HCT116 (cell line): ENCODE measurements at regions not wholly inside any gene's neighbourhood (a gene's known extent, or its start where the extent isn't known, plus 50 kb on each side); places are given as distances from the start of the nearest gene placed in this dataset.

Source experiments
- ATAC-seq: fragments of 200-7000 bp; cut with Tn5 transposase; 2 replicates; pipeline ENCODE4 v1.9.1; 2020; ENCODE audit warnings: mild to moderate bottlenecking, moderate library complexity
- BruUV-seq: library from RNA; stranded (reverse); fragments of 400-500 nt; replicated peaks from 2 replicates; lab custom pipeline; 2021; lab: Mats Ljungman, UMichigan
- CTCF ChIA-PET: fragments of 300-600 bp; sonication (Branson Sonifier 250); formaldehyde crosslinking; loops from one replicate; lab custom pipeline; 2021; ENCODE audit warnings: antibody characterized with exemption; lab: Charles Lee
- POLR2A ChIA-PET: fragments of 300-600, 350-600 bp; sonication (Branson Sonifier 250); formaldehyde crosslinking; loops from one replicate; lab custom pipeline; 2021; ENCODE audit warnings: antibody characterized with exemption; lab: Charles Lee
- RAD21 ChIA-PET, 2 experiments: fragments of 300-600 bp; sonication (Branson Sonifier 250); formaldehyde crosslinking; loops; one replicate each; lab custom pipeline; 2023; ENCODE audit warnings: low total read pairs in 2 of 2; ENCODE audit not compliant: uncharacterized antibody in 2 of 2, unreplicated experiment in 2 of 2, low non-redundant PET in 1 of 2; lab: Charles Lee
- DNase-seq: peaks from one replicate; pipeline ENCODE4 v3.0.0-alpha.2; 2010; ENCODE audit warnings: low read depth, low spot score
- H2AFZ ChIP-seq: fragments of 200-600 bp; shearing (Covaris generic), sonication (generic); 2 replicates; pipeline ENCODE4 v1.6.1; 2017; ENCODE audit warnings: low read depth, mixed run types, mixed read lengths, antibody characterized with exemption, low read length; ENCODE audit not compliant: poor library complexity, severe bottlenecking
- H3K27ac ChIP-seq: 2 replicates; pipeline ENCODE4 v1.5.1; 2012; ENCODE audit warnings: low read depth, low read length
- H3K27me3 ChIP-seq: fragments of 200-600 bp; sonication (generic); 2 replicates; pipeline ENCODE4 v1.6.1; 2016; ENCODE audit warnings: mixed run types, low read length, mixed read lengths; ENCODE audit not compliant: insufficient read depth
- H3K36me3 ChIP-seq, 2 experiments: fragments of 200-500 bp in 1 of 2; fragments of 200-600 bp in 1 of 2; sonication (Bioruptor generic) in 1 of 2; sonication (generic) in 1 of 2; 2 replicates each; pipeline versions ENCODE4 v1.5.1 to v1.6.1; 2014 to 2016; ENCODE audit warnings: low read length in 2 of 2, inconsistent platforms in 1 of 2, mixed read lengths in 1 of 2, mixed run types in 1 of 2; ENCODE audit not compliant: insufficient read depth in 2 of 2, control insufficient read depth in 1 of 2
- H3K4me1 ChIP-seq, 2 experiments: fragments of 200-600 bp in 1 of 2; sonication (generic) in 1 of 2; 2 replicates each; pipeline versions ENCODE4 v1.5.1 to v1.6.1; 2012 to 2017; ENCODE audit warnings: low read length in 2 of 2, inconsistent platforms in 1 of 2, mild to moderate bottlenecking in 1 of 2, mixed read lengths in 1 of 2, mixed run types in 1 of 2, moderate library complexity in 1 of 2; ENCODE audit not compliant: insufficient read depth in 2 of 2, control insufficient read depth in 1 of 2
- H3K4me2 ChIP-seq: fragments of 200-600 bp; sonication (generic); 2 replicates; pipeline ENCODE4 v1.6.1; 2017; ENCODE audit warnings: mixed run types, low read length, mixed read lengths
- H3K4me3 ChIP-seq, 2 experiments: fragments of 200-600 bp in 1 of 2; sonication (generic) in 1 of 2; replicated peaks in 1 of 2; 2 replicates each; pipeline ENCODE4 v1.5.1; 2011 to 2016; ENCODE audit warnings: low read length in 2 of 2, control low read depth in 1 of 2, low read depth in 1 of 2, mild to moderate bottlenecking in 1 of 2, mixed read lengths in 1 of 2, mixed run types in 1 of 2
- H3K79me2 ChIP-seq: fragments of 200-600 bp; sonication (generic); 2 replicates; pipeline ENCODE4 v1.6.1; 2017; ENCODE audit warnings: mild to moderate bottlenecking, mixed run types, low read length, moderate library complexity, mixed read lengths; ENCODE audit not compliant: insufficient read depth
- H3K9ac ChIP-seq: fragments of 200-600 bp; sonication (generic); 2 replicates; pipeline ENCODE4 v1.6.1; 2016; ENCODE audit warnings: low read length, mixed read lengths
- H3K9me2 ChIP-seq: fragments of 200-600 bp; sonication (generic), shearing (Covaris generic); 2 replicates; pipeline ENCODE4 v1.6.1; 2017; ENCODE audit warnings: mixed run types, mild to moderate bottlenecking, moderate library complexity; ENCODE audit not compliant: insufficient read depth
- H3K9me3 ChIP-seq, 2 experiments: fragments of 200-500 bp in 1 of 2; fragments of 200-600 bp in 1 of 2; sonication (Bioruptor generic) in 1 of 2; sonication (generic) in 1 of 2; 2 replicates each; pipeline ENCODE4 v1.6.1; 2014 to 2017; ENCODE audit warnings: low read length in 2 of 2, mixed read lengths in 2 of 2, inconsistent platforms in 1 of 2, low read depth in 1 of 2, mild to moderate bottlenecking in 1 of 2, mixed run types in 1 of 2, moderate library complexity in 1 of 2; ENCODE audit not compliant: control insufficient read depth in 1 of 2, insufficient read depth in 1 of 2
- H4K20me1 ChIP-seq: fragments of 200-600 bp; sonication (generic), shearing (Covaris generic); 2 replicates; pipeline ENCODE4 v1.6.1; 2017; ENCODE audit warnings: mixed run types, mild to moderate bottlenecking, moderate library complexity; ENCODE audit not compliant: insufficient read depth
- ATF3 ChIP-seq: IDR thresholded peaks from 2 replicates; pipeline ENCODE4 v1.6.1; 2012
- CBX3 ChIP-seq: IDR thresholded peaks from 2 replicates; pipeline ENCODE4 v1.6.1; 2012; ENCODE audit warnings: low read depth
- CEBPB ChIP-seq: IDR thresholded peaks from 2 replicates; pipeline ENCODE4 v1.6.1; 2012; ENCODE audit warnings: low read depth
- CTCF ChIP-seq, 3 experiments: fragments of 200-600 bp in 1 of 3; sonication (generic) in 1 of 3; IDR thresholded peaks in 2 of 3; conservative IDR thresholded peaks in 1 of 3; 2 replicates each; pipeline ENCODE4 v1.5.1; 2012 to 2017; ENCODE audit warnings: low read depth in 2 of 3, low read length in 2 of 3, antibody characterized with exemption in 1 of 3, borderline replicate concordance in 1 of 3, control low read depth in 1 of 3, mild to moderate bottlenecking in 1 of 3, mixed read lengths in 1 of 3, mixed run types in 1 of 3, moderate library complexity in 1 of 3; ENCODE audit not compliant: insufficient read depth in 1 of 3
- EGR1 ChIP-seq: IDR thresholded peaks from 2 replicates; pipeline ENCODE4 v1.6.1; 2012; ENCODE audit warnings: low read depth
- ELF1 ChIP-seq: IDR thresholded peaks from 2 replicates; pipeline ENCODE4 v1.6.1; 2012; ENCODE audit warnings: low read depth, borderline replicate concordance
- EZH2phosphoT487 ChIP-seq: fragments of 200-600 bp; IDR thresholded peaks from 2 replicates; pipeline ENCODE4 v1.6.1; 2018; ENCODE audit warnings: antibody characterized with exemption, borderline replicate concordance
- JUND ChIP-seq: IDR thresholded peaks from 2 replicates; pipeline ENCODE4 v1.6.1; 2012
- MAX ChIP-seq: IDR thresholded peaks from 2 replicates; pipeline ENCODE4 v1.6.1; 2012
- POLR2A ChIP-seq: IDR thresholded peaks from 2 replicates; pipeline ENCODE4 v1.7.0; 2011; ENCODE audit warnings: borderline replicate concordance; ENCODE audit not compliant: insufficient read depth, insufficient read length; ENCODE audit errors: extremely low read depth
- SIN3A ChIP-seq: IDR thresholded peaks from 2 replicates; pipeline ENCODE4 v1.6.1; 2012; ENCODE audit warnings: low read depth
- SP1 ChIP-seq: IDR thresholded peaks from 2 replicates; pipeline ENCODE4 v1.6.1; 2012; ENCODE audit warnings: low read depth
- ZBTB33 ChIP-seq: IDR thresholded peaks from 2 replicates; pipeline ENCODE4 v1.6.1; 2011; ENCODE audit warnings: mild to moderate bottlenecking, low read length, moderate library complexity; ENCODE audit not compliant: insufficient replicate concordance; ENCODE audit errors: extremely low read depth
- ZFX ChIP-seq: fragments of 450-650 bp; IDR thresholded peaks from 2 replicates; pipeline ENCODE4 v1.6.1; 2017
- ZNF274 ChIP-seq: fragments of 200-500 bp; sonication (Bioruptor generic); IDR thresholded peaks from 2 replicates; pipeline ENCODE4 v1.6.1; 2014; ENCODE audit warnings: mild to moderate bottlenecking, low read depth, low read length, inconsistent platforms
- intact Hi-C: fragments of 100-400 bp; cut with micrococcal nuclease; formaldehyde crosslinking; loops from 2 replicates; pipeline ENCODE4 v1.10.0; 2022

GRCh38 chr6:66376001-66376400 lies 669.0 kb upstream of the EYS start:
- ChIA-PET POLR2A (no interaction called here), CTCF (no interaction called here)
- H3K79me2 ChIP-seq, result no peaks in the 10 kb centered on the region

More at GRCh38 chr6:66376001-66376400, 669.0 kb upstream of the EYS start:
- no peak overlapping the region for H3K4me2 ChIP-seq
- no peak for ATAC-seq
- RAD21 ChIA-PET, result no interaction called here
- peaks cover 3 to 26% of the 10 kb centered on the region in 2 experiments; a peak in 3 of 4 replicates for H3K9me3 ChIP-seq
- intact Hi-C loops, result no loop called here
- H3K9me2 ChIP-seq, result no peaks in the 10 kb centered on the region
- H3K27me3 ChIP-seq, result no peaks in the 10 kb centered on the region
- H3K4me3 ChIP-seq, result no peak overlapping the region
- TF ChIP-seq CEBPB (no peak), ELF1 (no peak), ZBTB33 (no peak), MAX (no peak), ZFX (no peak), SIN3A (no peak), CTCF (IDR thresholded peaks at IDR 0.05 in 2 of 3, conservative IDR thresholded peaks at IDR 0.05 in 1 of 3; ENCODE audit: borderline replicate concordance in 1 of 3, insufficient read depth in 1 of 3, low read depth in 2 of 3, low read length in 2 of 3) (no peak), POLR2A (no peak), SP1 (no peak), EGR1 (no peak), ATF3 (no peak), JUND (no peak), CBX3 (no peak), ZNF274 (no peak), EZH2phosphoT487 (no peak)
- TF ChIP-seq, all 23 proteins: peak for 0
- Histone ChIP-seq H3K4me1 (no peaks in the 10 kb centered on the region), H2AFZ (no peak overlapping the region), H4K20me1 (no peaks in the 10 kb centered on the region), H3K27ac (no peak overlapping the region), H3K36me3 (no peaks in the 10 kb centered on the region), H3K9ac (no peak overlapping the region)
- DNase-seq, result no peak
- no TSS peak for BruUV-seq
